Stimulated activated CD4-positive, alpha-beta T cell treated with anti-CD3 and anti-CD28 coated beads, Interleukin-2, amount 100 ng/mL, for 4 hours (primary cell): ENCODE measurements at regions not wholly inside any gene's neighbourhood (a gene's known extent, or its start where the extent isn't known, plus 50 kb on each side); places are given as distances from the start of the nearest gene placed in this dataset.

Experiments used
- DNase-seq: peaks from one replicate; pipeline ENCODE4 v3.0.0-alpha.2; 2020; ENCODE audit warnings: low read depth

DNA sequence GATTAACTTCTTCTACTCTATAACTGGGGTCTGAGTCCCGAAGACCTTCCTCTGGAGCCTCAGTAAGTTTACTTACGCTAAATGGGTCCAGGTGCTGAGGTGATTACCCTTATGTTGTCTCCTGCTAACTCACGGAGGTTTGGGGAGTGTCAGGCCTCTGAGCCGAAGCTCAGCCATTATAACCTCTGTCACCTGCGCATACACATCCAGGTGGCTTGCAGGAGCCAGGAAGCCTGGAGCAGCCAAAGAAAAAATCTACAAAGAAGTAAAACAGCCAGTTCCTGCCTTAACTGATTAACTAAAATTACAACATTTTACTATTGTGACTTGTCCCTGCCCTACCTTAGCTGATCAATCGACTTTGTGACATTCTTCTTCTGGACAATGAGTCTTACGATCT, 350.7 kb downstream of the GLRX3 start:
- no peak for DNase-seq

DNA sequence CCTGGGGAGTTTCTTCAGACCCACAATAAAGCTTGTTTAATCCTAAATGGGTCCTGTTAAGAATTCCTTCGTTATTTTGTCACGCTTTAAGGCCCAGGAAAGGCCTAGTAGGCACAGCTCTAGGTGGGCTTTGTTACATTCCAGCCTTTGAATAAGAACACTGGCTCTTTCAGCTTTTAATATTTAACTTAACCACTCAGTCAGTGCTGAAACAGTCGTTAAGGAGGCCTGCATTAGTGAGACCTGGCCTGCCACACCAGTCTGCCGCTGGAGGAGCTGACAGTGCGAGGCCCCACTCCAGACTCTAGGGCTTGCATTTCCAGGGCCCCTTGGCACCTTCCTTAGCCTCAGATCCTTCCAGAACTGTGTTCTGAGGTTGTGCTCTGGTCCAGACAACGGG, 351.4 kb downstream of the GLRX3 start:
- DNase-seq: no peak

DNA sequence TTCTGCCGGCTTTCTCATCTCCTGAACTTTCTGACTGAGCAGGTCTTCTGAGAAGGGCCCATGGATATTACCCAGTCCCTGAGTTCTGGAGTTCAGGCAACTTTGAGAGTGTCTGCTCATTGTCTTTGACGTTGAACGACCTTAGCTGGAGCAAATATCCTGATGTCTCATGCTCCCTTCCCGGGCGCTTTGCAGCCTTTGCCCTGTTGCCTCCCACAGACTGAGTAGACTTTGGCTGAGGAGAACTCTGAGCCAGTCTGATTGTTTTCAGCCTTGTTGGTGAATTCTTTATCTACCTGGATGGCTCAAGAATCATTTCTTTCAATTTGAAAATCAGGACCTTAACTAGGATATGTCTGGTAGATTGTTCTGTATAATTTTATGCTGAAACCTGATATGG, 353.7 kb downstream of the GLRX3 start:
- DNase-seq: no peak

DNA sequence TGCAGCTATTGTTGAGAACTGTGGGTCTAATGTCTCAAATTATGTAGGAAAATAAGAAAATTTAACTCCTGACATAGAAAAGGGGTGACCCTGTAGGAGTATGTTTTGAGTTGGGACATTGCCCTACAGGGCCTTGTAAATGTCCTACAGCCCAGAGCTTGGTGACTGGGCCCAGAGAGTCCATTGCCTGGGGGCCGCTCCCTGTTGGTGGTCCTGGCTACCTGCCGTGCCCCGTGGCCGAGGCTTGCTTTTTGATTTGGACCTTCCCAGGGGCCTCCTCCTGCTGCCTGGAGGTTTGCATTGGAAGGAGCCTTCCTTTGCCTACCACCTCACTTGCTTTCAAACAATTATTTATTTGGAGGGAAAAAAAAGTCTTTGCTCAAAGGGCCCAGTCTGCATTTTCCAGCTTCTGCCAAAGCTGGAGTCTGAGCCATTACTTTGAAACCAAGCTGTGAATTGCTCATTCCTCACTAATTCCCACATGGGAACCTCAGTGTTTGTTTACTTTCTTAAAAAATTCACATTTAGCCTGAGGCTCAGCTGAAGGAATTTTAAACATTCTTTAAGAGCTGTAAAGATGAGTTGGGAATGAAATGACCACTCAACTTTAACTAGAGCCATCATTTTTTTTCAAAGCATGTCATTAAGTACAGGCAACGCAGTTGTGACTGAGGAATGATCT, 355.0 kb downstream of the GLRX3 start:
- DNase-seq: no peak

DNA sequence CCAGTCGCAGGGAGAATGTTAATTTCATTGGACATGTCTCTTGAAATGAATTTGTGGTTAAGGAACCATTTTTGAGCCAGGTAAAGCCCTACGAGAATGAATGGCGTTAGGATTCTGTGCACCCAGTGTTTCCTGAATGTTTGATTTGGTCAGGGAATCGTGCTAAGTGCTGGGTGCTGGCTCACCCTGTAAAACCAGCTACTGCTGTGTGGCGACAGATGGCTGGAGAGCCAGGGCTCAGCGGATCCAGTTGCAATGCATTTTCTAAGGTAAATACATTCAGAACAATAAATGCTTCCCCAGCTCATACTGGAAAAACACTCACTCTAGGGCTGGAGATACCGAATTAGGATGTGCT, 355.5 kb downstream of the GLRX3 start:
- DNase-seq: no peak

DNA sequence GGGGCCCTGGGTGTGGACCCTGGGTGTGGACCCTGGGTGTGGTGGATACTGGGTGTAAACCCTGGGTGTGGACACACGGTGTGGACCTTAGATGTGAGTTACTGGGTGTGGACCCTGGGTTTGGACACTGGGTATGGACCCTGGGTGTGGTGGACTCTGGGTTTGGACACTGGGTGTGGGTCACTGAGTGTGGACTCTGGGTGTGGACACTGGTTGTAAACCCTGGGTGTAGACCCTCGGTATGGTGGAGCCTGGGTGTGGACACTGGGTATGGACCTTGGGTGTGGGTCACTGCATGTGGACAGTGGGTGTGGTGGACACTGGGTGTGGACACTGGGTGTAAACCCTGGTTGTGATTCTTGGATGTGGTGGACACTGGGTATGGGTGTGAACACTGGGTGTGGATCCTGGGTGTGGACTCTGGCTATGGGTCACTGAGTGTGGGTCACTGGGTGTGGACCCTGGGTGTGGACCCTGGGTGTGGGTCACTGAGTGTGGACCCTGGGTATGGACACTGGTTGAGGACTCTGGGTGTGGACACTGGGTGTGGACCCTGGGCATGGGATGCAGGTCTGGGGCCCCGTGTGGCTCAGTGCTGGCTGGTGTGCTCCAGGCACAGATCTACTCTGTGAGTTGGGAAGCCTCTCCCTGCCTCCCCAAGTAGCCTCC, 356.2 kb downstream of the GLRX3 start:
- no peak for DNase-seq

DNA sequence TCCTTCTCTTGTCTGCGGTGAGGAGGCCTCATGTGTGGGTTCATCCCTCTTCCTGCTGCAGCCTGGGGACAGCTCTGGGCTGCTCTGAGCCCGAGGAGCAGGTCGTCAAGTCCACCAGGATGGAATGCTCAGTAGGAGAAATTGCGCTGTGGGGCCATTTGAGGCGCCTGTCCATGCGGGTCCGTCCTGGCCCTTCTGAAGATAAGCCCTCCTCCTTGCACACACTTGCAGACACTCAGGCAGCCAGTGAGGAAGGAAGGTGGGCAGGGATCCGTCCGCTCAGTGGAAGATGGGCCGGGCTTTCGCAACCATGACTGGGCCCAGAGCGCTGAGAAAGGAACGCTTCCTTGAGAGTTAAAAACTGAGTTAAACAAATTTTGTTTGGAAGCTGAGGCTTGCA, 356.8 kb downstream of the GLRX3 start:
- no peak for DNase-seq

DNA sequence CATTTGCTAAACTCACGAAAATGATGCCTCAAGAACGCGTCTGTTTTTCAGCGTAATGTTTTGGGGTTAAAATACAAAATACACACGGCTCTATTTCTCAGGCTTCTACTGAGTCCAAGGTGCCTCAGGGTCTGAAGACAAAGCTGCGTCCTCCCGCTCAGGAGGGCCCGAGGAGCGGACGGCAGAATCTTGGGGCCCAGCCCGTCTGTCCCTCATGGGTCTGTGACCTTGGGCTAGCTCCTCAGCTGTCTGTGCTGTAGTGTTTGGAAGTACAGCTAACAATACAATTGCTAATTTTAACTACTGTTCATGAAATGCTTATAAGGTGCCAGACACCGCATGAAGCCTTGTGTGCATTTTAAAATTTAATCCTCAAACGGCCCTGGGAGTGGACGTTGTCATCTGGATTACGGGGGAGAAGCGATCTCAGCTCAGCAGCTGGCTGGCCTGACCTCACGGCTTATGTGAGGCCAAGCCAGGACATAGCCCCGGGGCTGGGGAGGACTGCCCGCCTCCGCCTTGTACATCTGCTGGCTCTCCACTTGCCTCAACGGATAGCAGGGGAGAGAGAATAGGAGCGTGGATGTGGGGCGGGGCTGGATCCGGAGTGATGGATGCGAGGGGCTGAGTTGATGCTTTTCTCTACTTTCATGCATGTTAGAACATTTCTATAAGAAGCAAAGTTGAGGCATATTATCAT, 357.4 kb downstream of the GLRX3 start:
- DNase-seq: no peak

DNA sequence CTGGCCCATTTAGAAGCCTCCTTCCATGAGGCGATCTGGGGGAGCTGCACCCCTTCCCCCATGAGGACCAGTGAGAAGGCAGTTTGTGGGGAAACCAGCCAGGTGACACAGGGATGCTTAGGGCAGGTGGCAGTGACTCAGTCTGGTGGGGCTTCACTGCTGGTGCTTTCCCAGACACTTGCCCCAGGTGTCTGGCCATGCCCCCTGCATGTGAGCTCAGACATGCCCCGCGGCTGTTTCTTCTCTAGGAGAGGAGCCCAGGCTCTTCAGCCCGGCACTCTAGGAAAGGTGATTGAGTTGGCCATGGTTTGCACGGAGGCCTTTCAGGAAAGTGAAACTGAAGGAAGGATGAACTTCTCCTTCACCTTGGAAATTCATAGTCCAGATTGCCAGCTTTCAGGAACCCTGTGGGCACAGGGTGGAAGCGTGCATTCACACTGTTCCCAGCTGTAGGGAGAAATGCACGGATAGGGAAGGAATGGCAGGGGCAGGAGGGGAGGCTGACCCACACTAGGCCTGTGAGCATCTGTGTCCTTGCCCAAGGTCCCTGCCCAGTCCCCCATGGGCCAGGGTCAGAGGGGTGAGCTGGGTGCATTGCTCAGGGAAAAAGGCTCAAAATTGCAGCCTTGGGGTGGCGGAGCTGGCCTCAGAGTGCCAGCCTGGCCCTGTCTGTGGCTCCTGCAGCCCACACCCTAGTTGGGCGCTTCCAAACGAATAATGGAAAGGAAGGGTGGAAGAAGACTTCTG, 359.1 kb downstream of the GLRX3 start:
- no peak for DNase-seq

DNA sequence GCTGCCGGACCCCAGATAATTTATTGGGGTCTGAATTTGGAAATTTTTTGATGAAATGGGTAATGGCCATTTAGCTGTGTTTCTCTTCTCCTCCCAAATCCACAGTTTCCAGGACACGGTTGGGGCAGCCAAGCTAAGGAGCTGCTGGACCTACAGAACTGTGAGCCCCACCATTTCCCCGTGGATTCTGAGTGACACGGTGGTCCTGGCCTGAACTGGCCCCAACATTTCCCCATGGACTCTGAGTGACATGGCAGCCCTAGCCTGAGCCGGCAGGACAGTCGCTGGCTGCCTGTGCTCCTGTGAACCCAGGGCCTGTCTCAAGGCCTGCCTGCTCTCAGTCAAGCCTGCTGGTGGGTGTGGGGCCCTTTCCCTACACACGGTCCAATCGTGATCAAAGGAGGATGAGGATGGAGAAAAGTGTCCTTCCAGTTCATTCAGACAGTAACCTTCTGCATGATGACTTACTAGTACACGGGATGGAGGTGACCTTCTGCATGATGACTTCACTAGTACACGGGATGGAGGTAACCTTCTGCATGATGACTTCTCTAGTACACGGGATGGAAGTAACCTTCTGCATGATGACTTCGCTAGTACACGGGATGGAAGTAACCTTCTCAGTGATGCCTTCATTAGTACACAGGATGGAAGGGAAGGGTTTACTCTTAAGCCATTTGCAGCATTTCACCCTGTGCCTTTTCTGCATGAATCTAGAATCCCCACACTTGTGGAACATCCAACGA, 359.9 kb downstream of the GLRX3 start:
- DNase-seq: no peak

DNA sequence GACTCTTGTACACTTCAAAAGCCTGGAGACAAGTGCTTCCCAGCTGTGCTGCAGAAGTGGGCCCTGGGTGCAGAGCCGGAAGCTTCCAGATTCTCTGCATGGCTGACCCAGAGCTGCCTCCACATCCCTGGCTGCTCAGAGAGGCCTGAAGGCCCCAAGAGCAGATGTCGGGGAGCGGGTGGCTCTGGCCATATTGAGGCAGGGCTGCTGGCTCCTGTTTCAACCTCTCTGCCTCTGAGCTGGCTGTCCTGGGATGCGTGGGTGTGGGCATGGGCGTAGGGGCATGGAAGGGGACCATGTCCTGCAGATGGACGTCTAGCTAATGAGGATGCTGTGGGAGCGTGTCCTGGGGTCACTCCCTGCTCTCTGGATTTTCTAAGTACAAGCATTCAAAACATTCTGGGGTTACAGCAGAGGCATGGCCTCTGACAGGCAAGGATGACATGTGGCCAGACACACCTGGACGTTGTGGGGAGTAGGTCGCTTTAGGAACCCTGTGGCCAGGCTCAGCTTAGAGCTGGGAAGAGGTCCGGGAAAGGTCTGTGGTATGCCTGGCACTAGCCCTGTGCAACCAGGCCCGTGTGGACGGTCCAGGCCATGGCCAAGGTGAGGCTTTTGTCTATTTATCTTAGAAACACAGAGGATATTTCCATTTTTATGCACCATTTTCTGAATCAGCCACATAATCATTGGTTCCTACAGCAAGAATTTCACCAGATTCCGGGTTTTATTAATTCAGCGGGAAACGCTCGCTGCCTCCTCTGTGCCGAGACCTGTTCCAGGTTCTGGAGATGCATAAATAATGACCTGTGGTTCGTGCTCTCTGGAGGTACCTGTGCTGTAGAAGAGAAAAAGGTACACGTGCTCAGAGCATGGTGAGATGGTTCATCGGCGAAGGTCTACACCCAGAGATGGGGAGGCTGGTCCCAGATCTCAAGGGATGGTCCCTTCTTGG, 361.1 kb downstream of the GLRX3 start:
- no peak for DNase-seq

DNA sequence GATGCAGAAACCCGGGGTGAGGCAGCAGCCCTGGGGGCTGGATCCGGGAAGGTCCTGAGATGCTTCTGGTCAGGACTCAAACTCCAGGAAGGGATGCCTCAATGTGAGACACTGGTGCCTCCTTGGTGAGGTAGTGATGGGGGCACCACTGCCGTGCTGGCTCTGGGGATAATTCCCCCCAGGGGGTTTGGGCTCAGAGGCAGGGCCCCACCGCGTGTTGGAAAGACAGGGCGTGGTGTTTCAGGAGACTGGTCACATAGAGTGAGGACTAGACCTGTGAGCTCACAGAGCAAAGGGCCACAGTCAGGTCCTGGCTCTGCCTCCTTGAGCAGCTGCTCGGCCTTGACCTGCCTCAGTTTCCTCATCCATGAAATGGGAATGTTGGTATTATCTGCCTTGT, 361.9 kb downstream of the GLRX3 start:
- DNase-seq: no peak

DNA sequence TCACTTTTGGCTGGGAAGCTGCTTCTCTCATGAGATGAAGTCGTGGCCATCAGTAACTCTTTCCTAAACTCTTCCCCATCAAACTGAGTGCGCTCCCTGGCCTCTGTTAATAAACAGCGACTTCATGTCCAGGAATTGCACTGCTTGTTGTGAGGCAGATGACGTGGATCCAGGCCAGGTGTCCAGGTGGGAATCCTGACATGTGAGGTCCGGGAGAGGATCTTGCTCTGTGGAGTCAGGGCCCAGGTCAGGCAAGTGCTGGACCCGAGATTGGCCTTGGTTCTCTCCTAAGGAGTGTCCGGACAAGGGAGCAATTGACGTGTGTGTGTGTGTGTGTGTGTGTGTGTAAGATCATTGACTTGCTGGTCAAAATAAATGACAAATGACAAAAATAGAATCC, 362.7 kb downstream of the GLRX3 start:
- DNase-seq: no peak

DNA sequence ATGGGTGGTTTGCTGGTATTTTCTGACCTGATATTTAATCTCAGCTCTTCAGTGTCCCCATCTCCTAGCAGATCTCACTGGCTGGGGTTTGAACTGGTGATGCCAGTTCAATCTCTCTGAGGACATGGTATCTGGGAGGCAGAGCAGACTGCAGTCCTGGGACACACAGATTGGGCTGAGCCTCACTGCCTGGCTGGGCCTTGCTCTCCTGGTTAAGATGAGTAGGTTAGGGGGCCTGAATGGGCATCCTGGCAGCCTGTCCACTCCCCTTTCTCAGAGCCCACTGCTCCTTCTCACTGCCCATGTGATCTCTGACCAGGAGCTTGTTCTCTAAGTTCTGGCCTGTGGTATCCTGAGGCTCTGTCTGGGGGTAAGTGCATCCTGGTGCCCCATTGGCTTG, 363.4 kb downstream of the GLRX3 start:
- DNase-seq: no peak

DNA sequence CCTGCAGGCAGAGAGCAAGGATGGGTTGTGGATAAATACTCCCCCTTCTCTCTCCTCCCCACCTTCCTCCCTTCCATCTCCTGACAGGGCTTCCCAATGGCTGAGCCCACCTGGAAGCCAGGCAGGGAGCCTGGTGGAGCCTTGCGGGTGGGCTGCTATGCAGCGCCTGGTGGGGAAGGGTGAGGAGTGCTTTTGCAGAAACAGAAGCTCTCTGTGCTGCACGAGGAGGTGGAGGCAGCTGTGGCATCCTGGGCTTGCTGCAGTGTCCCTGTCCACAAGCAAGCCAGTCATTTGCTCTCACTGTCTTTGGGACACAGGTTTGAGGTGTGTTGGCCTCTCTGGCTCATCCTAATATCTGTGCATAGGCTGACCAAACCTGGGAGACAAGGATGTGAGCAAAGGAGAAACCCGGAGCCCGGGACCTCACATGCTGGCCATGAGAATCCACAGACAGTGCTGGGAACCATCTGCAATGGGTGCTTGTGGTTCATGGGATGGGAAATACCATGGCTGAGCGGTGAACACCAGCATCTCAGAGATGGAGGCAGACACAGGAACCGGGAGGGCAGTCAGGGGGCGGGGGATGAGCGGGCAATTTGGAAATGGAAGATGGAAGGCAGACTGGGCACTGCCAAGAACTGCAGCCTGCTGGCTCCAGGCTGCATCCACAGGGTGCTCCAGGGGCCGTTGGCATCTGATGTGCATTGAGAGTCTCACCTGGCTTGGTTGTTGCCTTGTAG, 364.2 kb downstream of the GLRX3 start:
- no peak for DNase-seq

DNA sequence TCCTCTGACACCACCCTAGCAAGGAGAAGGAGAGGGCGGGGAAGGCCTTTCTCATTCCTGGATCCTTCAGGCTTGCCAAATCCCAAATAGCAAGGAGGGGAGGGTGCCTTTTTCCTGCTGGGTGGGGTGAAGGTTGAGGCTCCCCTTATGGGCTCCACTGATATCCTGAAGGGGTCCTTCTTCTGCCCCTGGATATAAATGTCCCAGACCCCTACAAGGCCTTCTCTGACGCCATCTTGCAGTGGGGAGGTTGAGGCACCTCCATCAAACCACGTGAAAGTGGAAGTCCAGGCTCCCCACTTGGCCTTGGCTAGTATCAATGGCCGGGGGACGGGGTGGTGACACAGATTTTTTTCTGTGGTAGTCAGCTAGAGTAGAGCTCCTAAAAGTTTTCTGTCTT, 371.3 kb downstream of the GLRX3 start:
- DNase-seq: no peak

DNA sequence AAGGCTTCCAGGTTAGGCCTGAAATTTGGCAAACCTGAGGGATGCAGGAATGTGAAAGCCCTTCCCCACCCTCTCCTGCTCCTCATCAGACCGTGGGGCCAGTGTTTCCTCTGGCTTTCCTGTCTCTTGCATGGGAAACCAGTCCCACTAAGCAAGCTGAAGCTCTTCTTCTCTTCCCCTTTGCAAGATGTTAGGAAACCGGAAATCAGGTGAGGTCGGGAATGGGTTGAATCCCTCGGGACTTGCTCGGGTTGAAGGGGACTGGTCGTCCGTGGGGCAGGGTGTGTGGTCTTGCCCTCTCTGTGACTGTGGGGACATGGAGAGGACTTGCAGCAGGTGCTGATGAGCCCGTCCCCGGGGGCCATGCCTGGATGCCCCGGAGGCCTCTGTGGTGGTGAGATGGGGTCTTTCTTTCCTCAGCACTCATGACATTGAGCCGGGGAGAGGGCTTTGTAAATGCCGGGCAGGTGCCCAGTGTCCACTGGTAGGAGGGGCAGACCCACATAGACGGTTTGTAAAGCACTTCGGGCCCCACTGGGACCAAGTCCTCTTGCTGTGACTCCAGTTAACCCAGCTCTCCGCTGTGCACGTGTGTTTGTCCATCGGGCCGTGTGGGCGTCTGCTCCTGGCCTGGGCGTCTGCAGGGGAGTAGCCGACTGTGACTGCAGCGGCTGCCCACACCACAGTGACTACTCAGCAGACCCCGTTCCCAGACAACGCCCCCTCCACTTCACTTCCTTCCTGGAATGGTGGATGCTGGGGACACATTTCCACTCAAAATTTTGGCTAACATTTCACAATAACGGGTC, 373.9 kb downstream of the GLRX3 start:
- DNase-seq: no peak

DNA sequence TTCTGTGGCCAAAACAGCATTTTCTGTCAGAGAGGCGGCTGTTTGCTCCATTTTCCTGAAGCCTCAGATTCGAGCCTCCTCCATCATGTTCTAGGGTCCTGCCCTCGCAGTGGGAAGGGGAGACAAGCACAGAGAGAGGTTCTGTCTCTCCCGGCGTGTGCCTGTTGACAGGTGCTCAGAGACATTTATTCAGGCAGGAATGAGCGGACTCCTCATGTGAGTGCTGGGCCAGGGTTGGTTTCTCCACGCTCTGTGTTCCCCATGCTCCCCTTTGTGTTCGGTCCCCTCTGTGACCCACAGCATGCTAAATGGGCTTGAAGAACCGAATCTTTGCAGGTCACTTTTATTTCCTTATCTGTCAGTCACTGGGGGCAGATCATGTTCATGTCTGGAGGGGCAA, 374.6 kb downstream of the GLRX3 start:
- DNase-seq: no peak

DNA sequence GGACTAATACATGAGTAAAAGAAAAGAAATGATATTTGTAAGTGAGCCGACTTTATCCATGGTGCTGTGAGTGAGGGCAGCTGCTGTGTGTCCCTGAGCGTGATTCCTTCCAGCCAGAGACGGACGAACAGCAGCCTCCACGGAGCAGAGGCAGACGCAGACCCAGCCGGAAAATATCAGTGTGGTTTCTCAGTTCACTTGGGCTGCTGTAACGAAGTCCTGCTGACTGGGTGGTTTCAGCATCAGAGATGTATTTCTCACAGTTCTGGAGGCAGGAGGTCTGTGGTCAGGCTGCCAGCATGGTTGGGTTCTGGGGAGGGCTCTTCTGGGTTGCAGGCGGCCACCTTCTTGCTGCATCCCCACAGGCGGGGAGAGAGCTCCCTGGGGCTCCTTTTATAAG, 375.6 kb downstream of the GLRX3 start:
- no peak for DNase-seq
